ENCODE measurements at regions not wholly inside any gene's neighbourhood (a gene's known extent, or its start where the extent isn't known, plus 50 kb on each side); places are given as distances from the start of the nearest gene placed in this dataset.
"Not testable (repeated sequence)": the region's sequence is repeated elsewhere in the genome, so short reads cannot be mapped to it uniquely, and the experiment has no call there.

DNA sequence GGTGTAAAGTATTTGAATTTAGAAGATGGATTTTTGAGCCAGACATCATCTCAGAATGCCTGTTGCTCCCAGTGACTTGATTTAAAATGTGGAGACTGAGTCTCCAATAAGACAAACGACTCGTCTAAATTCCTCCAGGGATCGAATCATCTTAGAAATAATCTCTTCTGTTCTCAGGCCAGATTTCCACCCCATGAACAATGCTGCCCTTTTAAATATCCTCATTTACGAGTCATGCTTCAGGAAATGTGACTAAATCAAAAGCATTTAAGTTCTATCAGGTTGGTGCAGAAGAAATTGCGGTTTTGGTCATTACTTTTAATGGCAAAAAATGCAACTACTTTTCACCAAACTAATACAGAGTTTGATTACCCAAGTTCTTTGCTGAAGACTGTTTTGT is 684.6 kb upstream of the SOX11 start:
- Histone ChIP-seq H3K36me3 (ENCODE audit: insufficient read depth, insufficient read length, low read length) (no peaks in the 10 kb centered on the region), H3K9me3 (ENCODE audit: insufficient read depth, low read length) (0 out of 2 replicates have a peak, but pooled peaks cover 6% of the 10 kb centered on the region), H3K9ac (ENCODE audit: insufficient read length, low read depth) (no peak overlapping the region), H3K4me3 (ENCODE audit: insufficient read length, low read depth) (no peak overlapping the region), H3K4me1 (ENCODE audit: insufficient read depth, insufficient read length) (no peaks in the 10 kb centered on the region), H3K27me3 (ENCODE audit: insufficient read depth, insufficient read length) (no peaks in the 10 kb centered on the region)
- DNase-seq (ENCODE audit: low read depth, low spot score): no peak
- TF ChIP-seq YY1 (IDR thresholded peaks at IDR 0.05; ENCODE audit: insufficient read depth, insufficient read length) (no peak), ZNF274 (IDR thresholded peaks at IDR 0.05; ENCODE audit: low read depth, low read length) (no peak), SUZ12 (IDR thresholded peaks at IDR 0.05; ENCODE audit: extremely low read depth, insufficient read depth, insufficient read length) (no peak)

- no peak for DNase-seq (ENCODE audit: low read depth, low spot score)
- H3K27me3 ChIP-seq (ENCODE audit: insufficient read depth, insufficient read length): no peaks in the 10 kb centered on the region
- no peaks in the 10 kb centered on the region for H3K36me3 ChIP-seq (ENCODE audit: insufficient read depth, insufficient read length, low read length)
- H3K4me3 ChIP-seq (ENCODE audit: insufficient read length, low read depth): no peak overlapping the region
- peaks cover 14% of the 10 kb centered on the region for H3K9me3 ChIP-seq (ENCODE audit: insufficient read depth, low read length)
- H3K4me1 ChIP-seq (ENCODE audit: insufficient read depth, insufficient read length): no peaks in the 10 kb centered on the region
- TF ChIP-seq YY1 (IDR thresholded peaks at IDR 0.05; ENCODE audit: insufficient read depth, insufficient read length) (no peak), ZNF274 (IDR thresholded peaks at IDR 0.05; ENCODE audit: low read depth, low read length) (no peak), SUZ12 (IDR thresholded peaks at IDR 0.05; ENCODE audit: extremely low read depth, insufficient read depth, insufficient read length) (no peak)
- H3K9ac ChIP-seq (ENCODE audit: insufficient read length, low read depth): no peak overlapping the region
Observed at GRCh38 chr2:5019324-5019723, 672.9 kb upstream of the SOX11 start.

- Histone ChIP-seq H3K4me1 (ENCODE audit: insufficient read depth, insufficient read length) (no peaks in the 10 kb centered on the region), H3K4me3 (ENCODE audit: insufficient read length, low read depth) (no peak overlapping the region), H3K9me3 (ENCODE audit: insufficient read depth, low read length) (peaks cover 14% of the 10 kb centered on the region), H3K27me3 (ENCODE audit: insufficient read depth, insufficient read length) (no peaks in the 10 kb centered on the region), H3K9ac (ENCODE audit: insufficient read length, low read depth) (no peak overlapping the region), H3K36me3 (ENCODE audit: insufficient read depth, insufficient read length, low read length) (no peaks in the 10 kb centered on the region)
- DNase-seq (ENCODE audit: low read depth, low spot score): no peak
- TF ChIP-seq ZNF274 (IDR thresholded peaks at IDR 0.05; ENCODE audit: low read depth, low read length) (no peak), YY1 (IDR thresholded peaks at IDR 0.05; ENCODE audit: insufficient read depth, insufficient read length) (no peak), SUZ12 (IDR thresholded peaks at IDR 0.05; ENCODE audit: extremely low read depth, insufficient read depth, insufficient read length) (no peak)
Observed at GRCh38 chr2:5020116-5020875, 671.9 kb upstream of the SOX11 start.

DNA sequence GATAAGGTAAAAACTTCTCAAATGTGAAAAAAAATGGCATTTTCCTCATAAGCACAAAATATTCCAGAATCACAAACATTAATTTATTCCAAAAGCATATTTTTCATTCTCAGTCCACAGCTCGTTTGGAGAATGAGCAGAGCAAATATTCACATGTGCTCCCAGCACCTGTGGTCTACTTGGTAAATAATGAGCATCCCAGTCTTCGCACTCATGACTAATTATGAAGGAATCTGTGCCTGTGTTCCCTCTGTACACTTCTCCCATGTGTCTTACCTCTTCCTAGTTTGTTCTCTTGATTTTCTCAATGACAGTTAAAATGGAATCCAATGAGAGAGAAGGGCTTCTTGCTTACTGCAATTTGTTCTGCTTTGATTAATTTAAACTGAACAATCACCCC is 671.0 kb upstream of the SOX11 start:
- Histone ChIP-seq H3K9ac (ENCODE audit: insufficient read length, low read depth) (no peak overlapping the region), H3K4me3 (ENCODE audit: insufficient read length, low read depth) (no peak overlapping the region), H3K9me3 (ENCODE audit: insufficient read depth, low read length) (peaks cover 14% of the 10 kb centered on the region), H3K36me3 (ENCODE audit: insufficient read depth, insufficient read length, low read length) (no peaks in the 10 kb centered on the region), H3K27me3 (ENCODE audit: insufficient read depth, insufficient read length) (no peaks in the 10 kb centered on the region), H3K4me1 (ENCODE audit: insufficient read depth, insufficient read length) (no peaks in the 10 kb centered on the region)
- no peak for DNase-seq (ENCODE audit: low read depth, low spot score)
- TF ChIP-seq YY1 (IDR thresholded peaks at IDR 0.05; ENCODE audit: insufficient read depth, insufficient read length) (no peak), SUZ12 (IDR thresholded peaks at IDR 0.05; ENCODE audit: extremely low read depth, insufficient read depth, insufficient read length) (no peak), ZNF274 (IDR thresholded peaks at IDR 0.05; ENCODE audit: low read depth, low read length) (no peak)

- TF ChIP-seq SUZ12 (IDR thresholded peaks at IDR 0.05; ENCODE audit: extremely low read depth, insufficient read depth, insufficient read length) (no peak), ZNF274 (IDR thresholded peaks at IDR 0.05; ENCODE audit: low read depth, low read length) (no peak), YY1 (IDR thresholded peaks at IDR 0.05; ENCODE audit: insufficient read depth, insufficient read length) (no peak)
- no peak for DNase-seq (ENCODE audit: low read depth, low spot score)
- Histone ChIP-seq H3K27me3 (ENCODE audit: insufficient read depth, insufficient read length) (no peaks in the 10 kb centered on the region), H3K4me3 (ENCODE audit: insufficient read length, low read depth) (no peak overlapping the region), H3K9ac (ENCODE audit: insufficient read length, low read depth) (no peak overlapping the region), H3K4me1 (ENCODE audit: insufficient read depth, insufficient read length) (no peaks in the 10 kb centered on the region), H3K36me3 (ENCODE audit: insufficient read depth, insufficient read length, low read length) (no peaks in the 10 kb centered on the region), H3K9me3 (ENCODE audit: insufficient read depth, low read length) (peaks cover 14% of the 10 kb centered on the region)
Observed at GRCh38 chr2:5022061-5022460, 670.1 kb upstream of the SOX11 start.

- H3K9ac ChIP-seq (ENCODE audit: insufficient read length, low read depth); H3K4me3 ChIP-seq (ENCODE audit: insufficient read length, low read depth); H3K36me3 ChIP-seq (ENCODE audit: insufficient read depth, insufficient read length, low read length); H3K4me1 ChIP-seq (ENCODE audit: insufficient read depth, insufficient read length); H3K27me3 ChIP-seq (ENCODE audit: insufficient read depth, insufficient read length); DNase-seq (ENCODE audit: low read depth, low spot score): not testable (repeated sequence)
- H3K9me3 ChIP-seq (ENCODE audit: insufficient read depth, low read length): peaks cover 14% of the 10 kb centered on the region
Observed at GRCh38 chr2:5022708-5023635, 669.2 kb upstream of the SOX11 start.

- Histone ChIP-seq H3K36me3 (ENCODE audit: insufficient read depth, insufficient read length, low read length) (no peaks in the 10 kb centered on the region), H3K4me3 (ENCODE audit: insufficient read length, low read depth) (no peak overlapping the region), H3K9me3 (ENCODE audit: insufficient read depth, low read length) (peaks cover 14% of the 10 kb centered on the region), H3K9ac (ENCODE audit: insufficient read length, low read depth) (no peak overlapping the region), H3K4me1 (ENCODE audit: insufficient read depth, insufficient read length) (no peaks in the 10 kb centered on the region), H3K27me3 (ENCODE audit: insufficient read depth, insufficient read length) (no peaks in the 10 kb centered on the region)
- no peak for DNase-seq (ENCODE audit: low read depth, low spot score)
- no peak for TF ChIP-seq ZNF274 (IDR thresholded peaks at IDR 0.05; ENCODE audit: low read depth, low read length)
- no peak for TF ChIP-seq YY1 (IDR thresholded peaks at IDR 0.05; ENCODE audit: insufficient read depth, insufficient read length)
- no peak for TF ChIP-seq SUZ12 (IDR thresholded peaks at IDR 0.05; ENCODE audit: extremely low read depth, insufficient read depth, insufficient read length)
Observed at GRCh38 chr2:5026571-5027234, 665.5 kb upstream of the SOX11 start.
